ENCODE measurements at regions not wholly inside any gene's neighbourhood (a gene's known extent, or its start where the extent isn't known, plus 50 kb on each side); places are given as distances from the start of the nearest gene placed in this dataset.
A peak's percentile ranks its signal among the peaks of the same experiment; 100 is the strongest.

DNA sequence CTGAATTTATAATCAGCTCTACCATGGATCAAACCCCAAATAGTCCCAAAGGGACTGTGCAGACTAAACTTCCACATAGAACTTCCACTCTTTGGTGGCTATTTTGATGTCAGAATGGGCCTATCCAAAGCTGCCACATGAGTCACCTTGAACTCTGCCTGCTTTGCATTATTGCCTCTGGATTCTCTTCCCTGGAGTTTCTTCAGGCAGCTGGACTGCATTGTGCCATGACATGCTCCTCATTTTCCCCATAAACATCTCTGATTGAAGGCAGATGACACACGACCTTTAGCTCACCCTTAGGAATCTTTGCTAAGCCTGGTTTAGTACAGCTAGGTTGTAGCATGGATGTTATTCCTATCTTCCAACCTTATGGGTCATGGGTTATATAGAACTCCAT is 251.7 kb downstream of the FZD1 start:
- Histone ChIP-seq H3K9ac (no peak overlapping the region), H3K27ac (no peak overlapping the region), H3K4me1 (peaks cover 0 to 21% (median 5%) of the 10 kb centered on the region in 10 experiments; a peak in 7 of 20 replicates), H3K4me3 (no peak overlapping the region), H3K4me2 (no peak overlapping the region), H3K36me3 (no peaks in the 10 kb centered on the region), H3K9me3 (replicated peaks in 1 of 11) (no peaks in the 10 kb centered on the region), H4K20me1 (no peaks in the 10 kb centered on the region), H3K27me3 (no peaks in the 10 kb centered on the region)
- TF ChIP-seq Cebpa-rat (IDR thresholded peaks at IDR 0.05): no peak

DNA sequence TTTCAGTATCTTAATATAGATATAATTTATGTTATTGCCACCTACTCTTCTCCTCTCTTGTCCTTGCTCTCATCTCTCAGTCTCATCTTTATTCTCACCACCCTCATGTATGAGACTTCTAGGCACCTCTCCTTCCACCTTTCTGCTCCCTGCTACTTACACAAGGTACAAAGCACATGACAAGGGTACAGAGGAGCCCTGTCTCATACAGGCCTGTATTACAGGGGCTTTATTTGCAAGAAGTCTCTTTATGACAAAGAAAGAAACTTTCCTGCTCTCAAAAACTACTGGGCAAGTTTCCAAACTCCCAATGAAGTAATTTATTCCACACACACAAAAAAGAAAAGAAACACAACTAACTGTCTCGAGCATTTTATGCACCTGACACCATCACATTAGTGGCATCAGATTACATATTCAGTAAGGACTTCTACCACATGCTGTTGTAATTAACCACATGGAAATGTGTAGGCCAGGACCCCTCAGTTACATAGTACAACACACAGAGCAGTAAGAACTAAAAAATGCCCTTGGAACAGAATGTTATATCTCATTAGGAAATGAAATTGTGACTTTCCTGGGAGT is 253.1 kb downstream of the FZD1 start:
- no peak overlapping the region for H3K27ac ChIP-seq
- TF ChIP-seq Cebpa-rat (IDR thresholded peaks at IDR 0.05): no peak
- no peaks in the 10 kb centered on the region for H3K9me3 ChIP-seq (replicated peaks in 1 of 11)
- H3K36me3 ChIP-seq: no peaks in the 10 kb centered on the region
- no peaks in the 10 kb centered on the region for H4K20me1 ChIP-seq
- peaks cover 0 to 21% (median 5%) of the 10 kb centered on the region in 10 experiments; a peak in 7 of 20 replicates for H3K4me1 ChIP-seq
- H3K27me3 ChIP-seq: no peaks in the 10 kb centered on the region
- no peak overlapping the region for H3K4me3 ChIP-seq
- H3K4me2 ChIP-seq: no peak overlapping the region
- H3K9ac ChIP-seq: no peak overlapping the region

DNA sequence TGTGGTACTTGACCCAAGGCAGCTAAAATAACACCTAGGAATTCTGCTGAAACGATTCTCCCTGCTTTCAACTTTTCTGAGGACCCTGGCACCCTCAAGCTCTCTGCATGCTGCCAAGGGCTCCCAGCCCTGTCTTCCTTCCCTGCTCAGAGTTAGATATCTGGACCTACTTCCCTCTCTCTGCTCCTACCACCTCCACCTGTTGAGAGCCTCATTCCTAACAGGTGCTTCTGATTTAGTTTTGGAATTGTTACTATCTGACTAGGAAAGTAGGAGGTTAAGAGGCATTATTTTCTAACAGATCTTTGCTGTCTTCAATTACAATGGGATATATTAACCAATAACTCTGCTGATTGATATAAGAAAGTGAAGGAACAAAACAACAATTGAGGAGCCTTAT is 253.8 kb downstream of the FZD1 start:
- H3K9ac ChIP-seq: no peak overlapping the region
- H3K4me1 ChIP-seq: peaks cover 0 to 19% (median 5%) of the 10 kb centered on the region in 10 experiments; a peak in 7 of 20 replicates
- TF ChIP-seq Cebpa-rat (IDR thresholded peaks at IDR 0.05): no peak
- no peaks in the 10 kb centered on the region for H3K27me3 ChIP-seq
- no peaks in the 10 kb centered on the region for H4K20me1 ChIP-seq
- no peak overlapping the region for H3K27ac ChIP-seq
- H3K9me3 ChIP-seq (replicated peaks in 1 of 11): no peaks in the 10 kb centered on the region
- H3K36me3 ChIP-seq: no peaks in the 10 kb centered on the region
- no peak overlapping the region for H3K4me2 ChIP-seq
- H3K4me3 ChIP-seq: no peak overlapping the region

DNA sequence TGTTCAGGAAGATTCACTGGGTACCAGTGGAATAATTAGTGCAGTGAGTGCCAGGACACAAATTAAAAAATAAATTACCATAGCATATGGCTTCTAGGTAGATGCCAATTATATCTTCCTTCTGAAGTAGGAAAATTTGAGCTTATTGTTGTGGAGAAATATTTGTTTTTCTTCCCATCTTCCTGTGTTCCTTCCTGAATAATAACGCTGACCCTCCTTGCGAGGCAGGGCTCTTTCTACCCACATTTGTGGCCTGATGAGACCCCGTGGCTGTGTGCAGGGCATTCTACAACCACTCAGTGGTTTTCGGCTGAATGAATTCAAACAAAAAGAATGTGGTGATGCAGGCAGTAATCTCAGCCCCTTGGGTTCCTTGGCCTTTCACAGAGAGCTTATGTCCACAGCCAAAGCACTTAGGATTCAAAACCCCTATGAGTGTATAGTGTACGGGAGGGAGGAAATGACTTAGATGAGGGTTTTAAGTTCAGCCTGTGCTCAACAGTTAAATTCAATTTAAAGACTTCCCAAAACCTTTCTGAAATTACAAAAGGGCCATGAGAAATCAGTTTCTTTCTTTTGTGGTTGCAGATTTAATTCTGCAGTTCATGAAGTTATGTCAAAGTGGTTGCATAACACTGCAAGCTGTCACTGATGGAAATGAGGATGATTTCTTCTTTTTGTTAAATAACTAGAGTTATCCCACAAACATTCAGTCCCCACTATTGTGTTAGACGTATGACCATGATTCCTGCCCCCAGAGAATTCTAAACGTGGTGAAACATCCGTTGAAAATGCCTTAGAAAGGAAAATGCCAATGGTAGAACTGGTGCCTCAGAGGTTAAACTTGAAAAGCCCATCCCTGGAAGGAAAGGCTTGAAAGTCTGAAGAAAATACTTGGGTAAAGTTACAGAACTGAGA is 255.3 kb downstream of the FZD1 start:
- Histone ChIP-seq H3K4me2 (peak overlapping the region in 4 of 11 experiments; percentile 29 to 63 (median 53); a peak in 7 of 22 replicates), H3K36me3 (no peaks in the 10 kb centered on the region), H3K9ac (no peak overlapping the region), H4K20me1 (no peaks in the 10 kb centered on the region), H3K27me3 (no peaks in the 10 kb centered on the region), H3K4me1 (peaks cover 0 to 18% (median 5%) of the 10 kb centered on the region in 10 experiments; a peak in 7 of 20 replicates), H3K27ac (peak overlapping the region in 1 of 11 experiments; percentile 9; a peak in 1 of 22 replicates), H3K4me3 (no peak overlapping the region), H3K9me3 (replicated peaks in 1 of 11) (no peaks in the 10 kb centered on the region)
- no peak for TF ChIP-seq Cebpa-rat (IDR thresholded peaks at IDR 0.05)

DNA sequence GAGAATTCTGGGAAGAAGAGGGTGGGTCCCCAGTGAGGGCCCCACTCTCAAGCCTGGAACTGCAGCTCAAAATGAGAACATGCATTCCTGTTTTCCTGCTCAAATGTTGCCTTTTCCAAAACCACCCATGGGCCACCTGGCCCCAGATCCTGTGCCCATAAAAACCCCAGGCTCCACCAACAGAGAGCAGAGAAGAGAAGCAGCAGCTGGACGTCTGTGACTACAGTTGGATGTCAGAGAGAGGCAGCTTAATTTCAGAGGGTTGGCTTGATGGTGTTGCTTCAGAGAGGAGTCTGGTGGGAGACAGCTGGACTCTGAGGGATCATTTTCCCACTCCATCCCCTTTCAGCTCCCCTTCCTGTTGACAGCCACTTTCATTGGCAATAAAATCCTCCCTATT is 256.4 kb downstream of the FZD1 start:
- H3K9me3 ChIP-seq (replicated peaks in 1 of 11): no peaks in the 10 kb centered on the region
- H3K4me3 ChIP-seq: no peak overlapping the region
- H3K27me3 ChIP-seq: no peaks in the 10 kb centered on the region
- no peak overlapping the region for H3K27ac ChIP-seq
- peaks cover 0 to 18% (median 5%) of the 10 kb centered on the region in 10 experiments; a peak in 7 of 20 replicates for H3K4me1 ChIP-seq
- H3K36me3 ChIP-seq: no peaks in the 10 kb centered on the region
- no peak overlapping the region for H3K4me2 ChIP-seq
- TF ChIP-seq Cebpa-rat (IDR thresholded peaks at IDR 0.05): no peak
- H4K20me1 ChIP-seq: no peaks in the 10 kb centered on the region
- H3K9ac ChIP-seq: no peak overlapping the region

DNA sequence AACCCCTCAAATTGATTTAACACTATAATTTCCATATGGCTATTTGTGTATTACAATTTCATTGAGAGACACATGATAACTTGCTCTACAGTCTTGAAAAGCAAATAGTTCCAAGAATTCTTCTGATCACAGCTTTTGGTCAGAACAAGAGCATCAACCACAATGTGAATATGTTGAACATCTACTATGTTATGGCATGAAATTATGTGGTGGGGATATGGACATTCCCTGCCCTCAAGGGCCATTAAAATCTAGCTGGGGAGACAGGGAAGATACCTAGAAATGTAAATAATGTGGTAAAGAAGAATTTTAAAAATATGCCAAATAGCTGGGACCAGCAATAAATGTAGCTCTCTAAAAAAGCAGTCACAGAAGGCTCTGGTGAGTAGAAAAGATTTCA is 262.2 kb downstream of the FZD1 start:
- Histone ChIP-seq H3K36me3 (no peaks in the 10 kb centered on the region), H3K9ac (no peak overlapping the region), H3K27me3 (no peaks in the 10 kb centered on the region), H3K4me3 (no peak overlapping the region), H3K4me1 (no peaks in the 10 kb centered on the region), H3K4me2 (no peak overlapping the region), H3K27ac (no peak overlapping the region), H4K20me1 (no peaks in the 10 kb centered on the region), H3K9me3 (replicated peaks in 1 of 11) (peaks cover 0 to 29% (median 12%) of the 10 kb centered on the region in 11 experiments; a peak in 14 of 22 replicates)
- no peak for TF ChIP-seq Cebpa-rat (IDR thresholded peaks at IDR 0.05)

DNA sequence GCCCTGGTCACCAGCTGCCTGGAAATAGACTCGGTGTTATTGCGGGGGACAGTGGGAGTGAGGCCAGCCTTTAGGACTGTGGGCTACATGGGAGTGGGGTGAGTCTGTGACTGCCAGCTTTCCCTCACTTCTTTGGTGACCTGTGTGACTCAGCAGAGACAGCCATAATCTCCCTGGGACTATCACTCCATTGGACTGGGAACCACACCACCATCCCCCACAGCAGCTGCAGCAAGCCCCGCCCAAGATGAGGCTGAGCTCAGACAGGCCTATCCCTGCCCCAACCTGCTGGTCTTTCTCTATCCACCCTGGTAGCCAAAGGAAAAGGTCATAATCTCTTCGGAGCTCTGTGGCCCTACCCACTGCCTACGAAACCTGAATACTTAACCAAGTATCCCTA is 263.2 kb downstream of the FZD1 start:
- no peaks in the 10 kb centered on the region for H3K27me3 ChIP-seq
- no peak for TF ChIP-seq Cebpa-rat (IDR thresholded peaks at IDR 0.05)
- H3K27ac ChIP-seq: no peak overlapping the region
- peaks cover 8 to 40% (median 20%) of the 10 kb centered on the region in 11 experiments; a peak in 20 of 22 replicates for H3K9me3 ChIP-seq (replicated peaks in 1 of 11)
- H3K36me3 ChIP-seq: no peaks in the 10 kb centered on the region
- H3K4me3 ChIP-seq: no peak overlapping the region
- no peak overlapping the region for H3K4me2 ChIP-seq
- H3K9ac ChIP-seq: no peak overlapping the region
- no peaks in the 10 kb centered on the region for H3K4me1 ChIP-seq
- H4K20me1 ChIP-seq: no peaks in the 10 kb centered on the region

DNA sequence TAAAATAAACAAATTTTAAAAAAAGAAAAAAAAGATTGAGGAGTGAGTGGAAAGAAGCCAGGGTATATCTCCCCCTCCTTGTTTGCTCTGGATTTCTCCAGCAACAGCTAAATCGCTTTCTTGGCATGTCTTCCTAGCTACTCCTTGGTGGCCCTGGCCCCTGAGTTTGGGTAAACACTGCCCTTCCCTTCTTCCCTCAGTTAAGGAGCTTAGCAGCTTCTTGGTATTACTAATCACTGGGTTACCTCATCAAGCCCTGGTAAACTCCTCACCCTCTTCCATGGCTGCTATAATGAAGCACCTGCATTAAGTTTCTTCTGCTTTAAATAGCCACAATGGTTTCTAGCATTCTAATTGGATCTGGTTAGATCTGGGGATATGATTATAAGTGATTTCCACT is 269.8 kb downstream of the FZD1 start:
- no peak overlapping the region for H3K4me2 ChIP-seq
- H3K4me3 ChIP-seq: no peak overlapping the region
- H3K27me3 ChIP-seq: no peaks in the 10 kb centered on the region
- H3K9ac ChIP-seq: no peak overlapping the region
- no peaks in the 10 kb centered on the region for H3K4me1 ChIP-seq
- no peaks in the 10 kb centered on the region for H4K20me1 ChIP-seq
- no peaks in the 10 kb centered on the region for H3K36me3 ChIP-seq
- H3K9me3 ChIP-seq (replicated peaks in 1 of 11): peaks cover 0 to 22% (median 13%) of the 10 kb centered on the region in 11 experiments; a peak in 20 of 22 replicates
- H3K27ac ChIP-seq: no peak overlapping the region
- no peak for TF ChIP-seq Cebpa-rat (IDR thresholded peaks at IDR 0.05)

DNA sequence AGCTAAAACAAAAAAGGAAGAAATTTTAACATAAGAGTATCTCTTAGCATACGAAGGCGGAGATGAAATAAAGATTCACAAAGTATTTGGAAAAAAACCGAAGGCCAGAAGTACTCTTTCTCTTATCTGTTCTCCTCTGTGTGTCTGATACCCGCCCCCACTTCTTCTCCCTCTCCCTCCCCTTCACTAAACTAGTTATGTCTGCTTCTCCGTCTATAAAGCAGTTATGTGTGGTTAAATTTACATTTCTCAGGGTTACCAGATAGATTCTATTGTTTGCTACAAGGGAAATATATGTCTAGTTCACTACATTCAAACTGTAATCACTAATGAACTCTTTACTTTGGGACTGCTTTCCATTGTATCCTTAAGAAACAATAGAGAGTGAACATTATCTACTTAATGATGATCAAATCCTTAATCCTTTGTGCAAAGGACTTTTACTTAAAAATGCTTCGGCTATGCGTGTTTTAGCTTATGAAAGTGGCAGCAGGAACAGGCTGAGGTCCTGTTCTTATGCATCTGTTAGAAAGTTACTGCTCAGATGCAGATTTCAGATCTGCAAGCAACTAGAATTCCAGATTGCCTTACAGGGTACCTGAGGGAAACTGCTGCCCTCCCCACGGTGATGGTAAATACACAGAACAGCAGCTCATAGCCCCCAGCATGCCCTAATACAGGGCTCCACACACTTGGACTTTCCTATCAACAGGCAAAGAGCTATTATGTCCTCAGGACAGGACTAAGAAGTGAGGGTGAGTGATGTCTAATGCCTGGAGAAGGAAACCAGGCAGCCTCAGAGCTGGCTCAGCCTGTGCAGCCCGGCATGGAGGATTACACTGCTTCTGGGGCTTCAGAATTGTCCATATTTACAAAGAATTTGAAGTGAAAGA is 273.3 kb downstream of the FZD1 start:
- Histone ChIP-seq H3K4me3 (no peak overlapping the region), H3K9ac (no peak overlapping the region), H4K20me1 (no peaks in the 10 kb centered on the region), H3K27ac (no peak overlapping the region), H3K4me2 (no peak overlapping the region), H3K4me1 (no peaks in the 10 kb centered on the region), H3K36me3 (no peaks in the 10 kb centered on the region), H3K9me3 (replicated peaks in 1 of 11) (peaks cover 0 to under 1% (median 0%) of the 10 kb centered on the region in 11 experiments; a peak in 4 of 22 replicates), H3K27me3 (no peaks in the 10 kb centered on the region)
- no peak for TF ChIP-seq Cebpa-rat (IDR thresholded peaks at IDR 0.05)

All from BLaER1 treated with 17β-estradiol and CSF1 and Interleukin-3, amounts not matched to agents 10 nM and 100 nM (cell line).